NOMO-1 treated with dmso at 0.1 percent for 144 hours (cell line): ENCODE measurements at regions not wholly inside any gene's neighbourhood (a gene's known extent, or its start where the extent isn't known, plus 50 kb on each side); places are given as distances from the start of the nearest gene placed in this dataset.
"Not testable (repeated sequence)": the region's sequence is repeated elsewhere in the genome, so short reads cannot be mapped to it uniquely, and the experiment has no call there.

Experiments used
- DNase-seq: peaks from one replicate; lab custom pipeline; 2025; ENCODE audit not compliant: unreplicated experiment; lab: John Stamatoyannopoulos, UW

GRCh38 chr12:20105943-20106342 lies 262.4 kb upstream of the PDE3A start:
- DNase-seq: no peak

- no peak for DNase-seq
Observed at GRCh38 chr12:20109676-20110075, 258.7 kb upstream of the PDE3A start.

GRCh38 chr12:20115371-20115770 lies 253.0 kb upstream of the PDE3A start:
- DNase-seq: not testable (repeated sequence)

GRCh38 chr12:20119596-20120402 lies 248.5 kb upstream of the PDE3A start:
- no peak for DNase-seq

GRCh38 chr12:20120403-20120725 lies 248.0 kb upstream of the PDE3A start:
- no peak for DNase-seq

- no peak for DNase-seq
Observed at GRCh38 chr12:20122274-20122673, 246.1 kb upstream of the PDE3A start.

GRCh38 chr12:20123465-20123864 lies 244.9 kb upstream of the PDE3A start:
- no peak for DNase-seq

GRCh38 chr12:20125276-20125798 lies 243.0 kb upstream of the PDE3A start:
- no peak for DNase-seq

GRCh38 chr12:20126601-20127000 lies 241.7 kb upstream of the PDE3A start:
- no peak for DNase-seq

- no peak for DNase-seq
Observed at GRCh38 chr12:20127413-20127812, 240.9 kb upstream of the PDE3A start.

- no peak for DNase-seq
Observed at GRCh38 chr12:20128928-20129327, 239.4 kb upstream of the PDE3A start.

- DNase-seq: no peak
Observed at GRCh38 chr12:20132818-20133217, 235.5 kb upstream of the PDE3A start.

- DNase-seq: no peak
Observed at GRCh38 chr12:20134652-20135051, 233.7 kb upstream of the PDE3A start.

GRCh38 chr12:20140751-20141150 lies 227.6 kb upstream of the PDE3A start:
- peak; percentile 31 for DNase-seq

- DNase-seq: no peak
Observed at GRCh38 chr12:20142316-20142715, 226.0 kb upstream of the PDE3A start.

- no peak for DNase-seq
Observed at GRCh38 chr12:20142956-20143355, 225.4 kb upstream of the PDE3A start.

GRCh38 chr12:20144341-20144740 lies 224.0 kb upstream of the PDE3A start:
- DNase-seq: no peak

GRCh38 chr12:20148241-20148640 lies 220.1 kb upstream of the PDE3A start:
- no peak for DNase-seq

GRCh38 chr12:20150835-20151422 lies 217.4 kb upstream of the PDE3A start:
- no peak for DNase-seq

GRCh38 chr12:20154052-20154451 lies 214.3 kb upstream of the PDE3A start:
- no peak for DNase-seq

- no peak for DNase-seq
Observed at GRCh38 chr12:20155374-20155773, 213.0 kb upstream of the PDE3A start.

GRCh38 chr12:20160899-20161298 lies 207.4 kb upstream of the PDE3A start:
- not testable (repeated sequence) for DNase-seq
